Breast epithelium (tissue), 3 donors: ENCODE measurements at regions not wholly inside any gene's neighbourhood (a gene's known extent, or its start where the extent isn't known, plus 50 kb on each side); places are given as distances from the start of the nearest gene placed in this dataset.

Experiments
- POLR2A ChIP-seq: fragments of 450-650 bp; IDR thresholded peaks from one replicate; pipeline ENCODE4 v1.6.1; 2016; ENCODE audit warnings: antibody characterized with exemption, mild to moderate bottlenecking, moderate library complexity
- POLR2AphosphoS5 ChIP-seq, 3 donors: sonication (generic); formaldehyde crosslinking; IDR thresholded peaks; one replicate each; pipeline ENCODE4 v1.6.1; 2017; ENCODE audit warnings: antibody characterized with exemption in 3 of 3
- TF ChIP-seq, protein P1 (sequence below), 3 donors: fragments of 450-650 bp; IDR thresholded peaks; one replicate each; pipeline ENCODE4 v1.5.1; 2016 to 2017; ENCODE audit warnings: antibody characterized with exemption in 3 of 3, mild to moderate bottlenecking in 3 of 3, moderate library complexity in 3 of 3

DNA sequence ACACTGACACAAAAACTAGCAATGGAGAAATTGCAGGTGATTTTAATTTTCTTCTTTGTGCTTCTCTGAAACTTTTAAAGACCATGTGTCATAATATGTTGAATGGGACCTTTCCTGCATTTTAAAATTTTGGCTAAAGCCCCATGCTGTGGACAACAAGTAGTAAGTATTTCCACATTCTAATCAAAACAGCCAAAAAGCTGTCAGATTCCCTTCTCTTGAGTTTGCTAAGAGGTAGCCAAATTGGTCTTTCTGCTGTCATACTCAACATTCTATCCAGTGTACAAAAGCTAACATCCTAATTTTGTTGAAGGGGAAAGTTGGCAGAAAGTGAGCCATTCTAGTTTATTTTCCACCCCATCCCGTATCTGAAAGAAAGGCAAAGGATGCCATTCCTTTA lies 447.6 kb downstream of the TFEC start:
- TF ChIP-seq, protein P1, sequence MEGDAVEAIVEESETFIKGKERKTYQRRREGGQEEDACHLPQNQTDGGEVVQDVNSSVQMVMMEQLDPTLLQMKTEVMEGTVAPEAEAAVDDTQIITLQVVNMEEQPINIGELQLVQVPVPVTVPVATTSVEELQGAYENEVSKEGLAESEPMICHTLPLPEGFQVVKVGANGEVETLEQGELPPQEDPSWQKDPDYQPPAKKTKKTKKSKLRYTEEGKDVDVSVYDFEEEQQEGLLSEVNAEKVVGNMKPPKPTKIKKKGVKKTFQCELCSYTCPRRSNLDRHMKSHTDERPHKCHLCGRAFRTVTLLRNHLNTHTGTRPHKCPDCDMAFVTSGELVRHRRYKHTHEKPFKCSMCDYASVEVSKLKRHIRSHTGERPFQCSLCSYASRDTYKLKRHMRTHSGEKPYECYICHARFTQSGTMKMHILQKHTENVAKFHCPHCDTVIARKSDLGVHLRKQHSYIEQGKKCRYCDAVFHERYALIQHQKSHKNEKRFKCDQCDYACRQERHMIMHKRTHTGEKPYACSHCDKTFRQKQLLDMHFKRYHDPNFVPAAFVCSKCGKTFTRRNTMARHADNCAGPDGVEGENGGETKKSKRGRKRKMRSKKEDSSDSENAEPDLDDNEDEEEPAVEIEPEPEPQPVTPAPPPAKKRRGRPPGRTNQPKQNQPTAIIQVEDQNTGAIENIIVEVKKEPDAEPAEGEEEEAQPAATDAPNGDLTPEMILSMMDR (IDR thresholded peaks at IDR 0.05) = no peak
- TF ChIP-seq POLR2AphosphoS5 (IDR thresholded peaks at IDR 0.05) (no peak), POLR2A (no peak)
